Epithelial cell of prostate (primary cell): ENCODE measurements at regions not wholly inside any gene's neighbourhood (a gene's known extent, or its start where the extent isn't known, plus 50 kb on each side); places are given as distances from the start of the nearest gene placed in this dataset.
"Not testable (repeated sequence)": the region's sequence is repeated elsewhere in the genome, so short reads cannot be mapped to it uniquely, and the experiment has no call there.

ENCODE experiments used
- DNase-seq: peaks from one replicate; pipeline ENCODE4 v3.0.0-alpha.2; 2011; ENCODE audit warnings: low read depth, low spot score
- H3K27ac ChIP-seq: fragments of 450-650 bp; 2 replicates; pipeline ENCODE4 v1.5.1; 2017; ENCODE audit warnings: mild to moderate bottlenecking

- no peak for DNase-seq
- no peak overlapping the region for H3K27ac ChIP-seq
Measured at GRCh38 chr10:130924138-130924819, 387.2 kb downstream of the TCERG1L start.

- no peak for DNase-seq
- no peak overlapping the region for H3K27ac ChIP-seq
Measured at GRCh38 chr10:130926442-130926841, 385.1 kb downstream of the TCERG1L start.

- H3K27ac ChIP-seq: no peak overlapping the region
- no peak for DNase-seq
Measured at GRCh38 chr10:130927157-130927556, 384.4 kb downstream of the TCERG1L start.

GRCh38 chr10:130928306-130928705 is 383.2 kb downstream of the TCERG1L start:
- no peak overlapping the region for H3K27ac ChIP-seq
- no peak for DNase-seq

- H3K27ac ChIP-seq: no peak overlapping the region
- DNase-seq: no peak
Measured at GRCh38 chr10:130929422-130930325, 381.8 kb downstream of the TCERG1L start.

- H3K27ac ChIP-seq: no peak overlapping the region
- no peak for DNase-seq
Measured at GRCh38 chr10:130930821-130931220, 380.7 kb downstream of the TCERG1L start.

- no peak overlapping the region for H3K27ac ChIP-seq
Measured at GRCh38 chr10:130931256-130931655, 380.3 kb downstream of the TCERG1L start.

GRCh38 chr10:130932326-130933007 is 379.1 kb downstream of the TCERG1L start:
- no peak overlapping the region for H3K27ac ChIP-seq
- DNase-seq: no peak

More at GRCh38 chr10:130931256-130931655, 380.3 kb downstream of the TCERG1L start:
- DNase-seq: no peak

GRCh38 chr10:130933008-130933390 is 378.5 kb downstream of the TCERG1L start:
- no peak for DNase-seq
- no peak overlapping the region for H3K27ac ChIP-seq

- no peak overlapping the region for H3K27ac ChIP-seq
- DNase-seq: no peak
Measured at GRCh38 chr10:130934293-130935127, 377.0 kb downstream of the TCERG1L start.

- no peak for DNase-seq
- H3K27ac ChIP-seq: no peak overlapping the region
Measured at GRCh38 chr10:130935128-130935439, 376.4 kb downstream of the TCERG1L start.

- DNase-seq: no peak
- H3K27ac ChIP-seq: no peak overlapping the region
Measured at GRCh38 chr10:130935897-130936550, 375.5 kb downstream of the TCERG1L start.

GRCh38 chr10:130936851-130937250 is 374.7 kb downstream of the TCERG1L start:
- H3K27ac ChIP-seq: no peak overlapping the region
- no peak for DNase-seq

- DNase-seq: no peak
- no peak overlapping the region for H3K27ac ChIP-seq
Measured at GRCh38 chr10:130938051-130938450, 373.5 kb downstream of the TCERG1L start.

GRCh38 chr10:130938891-130939290 is 372.6 kb downstream of the TCERG1L start:
- H3K27ac ChIP-seq, DNase-seq: not testable (repeated sequence)

- H3K27ac ChIP-seq: no peak overlapping the region
- DNase-seq: no peak
Measured at GRCh38 chr10:130941886-130942285, 369.6 kb downstream of the TCERG1L start.

- DNase-seq: no peak
- H3K27ac ChIP-seq: no peak overlapping the region
Measured at GRCh38 chr10:130952086-130952485, 359.4 kb downstream of the TCERG1L start.

- H3K27ac ChIP-seq: no peak overlapping the region
- DNase-seq: no peak
Measured at GRCh38 chr10:130954326-130954905, 357.1 kb downstream of the TCERG1L start.

- H3K27ac ChIP-seq: no peak overlapping the region
- no peak for DNase-seq
Measured at GRCh38 chr10:130956251-130956650, 355.3 kb downstream of the TCERG1L start.
